Posterior vena cava (tissue), 2 donors: ENCODE measurements at regions not wholly inside any gene's neighbourhood (a gene's known extent, or its start where the extent isn't known, plus 50 kb on each side); places are given as distances from the start of the nearest gene placed in this dataset.

Experiments
- DNase-seq: peaks from one replicate; pipeline ENCODE4 v3.0.0-alpha.2; 2020; ENCODE audit warnings: low spot score
- intact Hi-C, 2 donors: fragments of 100-400 bp; cut with DNase I; formaldehyde crosslinking; loops; one replicate each; pipeline versions ENCODE4 v1.14.1 to v1.14.2; 2022 to 2023
- donor health status: DM: yes; HTN: yes; CAD: no.
- donor health status: DM: yes; HTN: yes; CAD: no.

DNA sequence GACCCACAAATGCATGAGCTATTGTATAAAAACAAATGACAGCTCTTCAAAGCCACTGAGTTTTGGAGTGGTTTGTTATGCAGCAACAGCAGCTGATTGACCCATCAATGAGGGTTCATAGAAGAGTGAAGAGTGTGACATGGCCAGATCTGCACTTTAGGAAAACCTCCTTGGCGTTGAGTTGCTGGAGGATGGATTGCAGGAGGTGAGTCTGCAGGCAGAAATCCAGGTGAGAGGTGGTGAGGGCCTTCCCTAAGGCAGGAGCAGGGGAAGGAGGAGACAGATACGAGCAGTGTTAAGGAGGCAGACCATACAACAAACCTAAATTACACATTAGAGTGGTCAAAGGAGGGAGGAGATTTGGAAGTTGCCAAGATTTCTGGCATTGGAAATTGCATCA, 169.3 kb upstream of the CSF3R start:
- peak; percentile 2 for DNase-seq
- intact Hi-C loops, result no loop called here

DNA sequence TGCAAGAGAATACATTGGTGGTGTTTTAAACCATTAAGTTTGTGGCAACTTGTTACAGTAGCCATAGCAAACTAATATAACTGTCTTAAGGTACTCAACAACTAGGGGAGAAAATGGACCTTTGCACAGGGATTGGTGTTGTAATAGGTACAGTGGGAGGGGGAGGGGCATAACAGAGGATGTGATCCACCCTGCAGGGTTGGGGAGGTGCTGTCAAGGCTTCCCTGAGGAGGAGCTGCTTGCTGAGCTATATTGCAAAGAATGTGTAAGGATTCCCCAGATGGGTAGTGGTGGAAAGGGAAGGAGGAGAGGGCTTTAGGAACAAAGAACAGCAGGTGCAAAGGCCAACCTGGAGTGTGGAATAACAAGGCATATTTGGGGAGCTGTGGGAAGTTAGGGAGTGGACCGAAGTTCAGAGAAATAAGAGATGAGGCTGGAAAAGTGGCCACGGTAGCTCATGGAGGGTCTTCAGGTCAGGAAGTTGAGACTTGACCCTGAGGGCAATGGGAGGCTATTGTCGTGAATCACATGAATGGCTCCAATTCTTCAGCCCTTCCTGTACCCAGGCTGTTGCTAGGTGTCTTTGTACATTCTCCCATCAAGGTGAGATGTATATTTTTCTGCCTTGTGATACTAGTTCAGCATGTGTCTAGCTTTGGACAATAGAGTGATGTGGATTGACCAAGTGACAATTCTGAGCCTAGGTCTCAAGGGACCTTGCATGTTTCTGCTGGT, 168.6 kb upstream of the CSF3R start:
- intact Hi-C loops, result no loop called here

DNA sequence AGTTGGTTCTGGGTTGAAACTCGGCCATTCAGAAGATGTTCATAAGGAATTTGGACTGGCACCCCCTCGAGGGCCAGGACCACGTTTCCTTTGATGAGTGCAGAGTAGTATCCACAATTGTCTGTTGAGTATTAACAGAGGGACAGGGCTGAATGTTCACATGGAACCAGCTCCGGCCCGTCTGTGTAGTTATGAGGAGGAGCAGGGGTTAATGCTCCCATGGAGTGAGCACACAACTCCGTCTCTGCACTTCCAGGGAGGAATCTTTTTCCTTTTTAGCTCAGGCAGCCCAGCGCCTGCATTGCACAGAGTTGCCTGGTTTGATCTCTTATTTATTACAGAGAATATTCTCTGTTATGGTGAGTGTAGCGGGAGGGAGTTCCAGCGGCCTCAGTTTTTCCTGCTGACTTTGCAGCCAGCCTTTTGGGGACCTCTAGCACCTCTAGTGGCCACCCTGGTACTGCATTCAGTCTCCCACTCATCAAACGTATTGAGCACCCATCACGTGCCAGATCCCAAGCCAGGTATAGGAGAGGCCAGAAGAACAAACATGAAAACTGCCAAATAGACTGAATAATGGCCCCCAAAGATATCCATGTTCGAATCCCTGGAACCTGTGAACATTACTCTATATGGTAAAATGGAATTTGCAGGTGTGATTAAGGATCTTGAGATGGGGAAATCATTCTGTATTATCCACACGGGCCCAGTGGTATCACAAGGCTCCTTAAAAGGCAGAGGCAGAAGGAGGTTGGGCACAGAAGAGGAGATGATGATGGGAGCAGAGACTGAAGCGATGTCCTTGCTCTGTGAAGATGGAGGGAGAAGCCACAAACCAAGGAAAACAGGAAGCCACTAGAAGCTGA, 167.7 kb upstream of the CSF3R start:
- DNase-seq, result peak; percentile 81
- intact Hi-C loops, result no loop called here

More for the DNA sequence above, 168.6 kb upstream of the CSF3R start:
- DNase-seq, result peak; percentile 15

DNA sequence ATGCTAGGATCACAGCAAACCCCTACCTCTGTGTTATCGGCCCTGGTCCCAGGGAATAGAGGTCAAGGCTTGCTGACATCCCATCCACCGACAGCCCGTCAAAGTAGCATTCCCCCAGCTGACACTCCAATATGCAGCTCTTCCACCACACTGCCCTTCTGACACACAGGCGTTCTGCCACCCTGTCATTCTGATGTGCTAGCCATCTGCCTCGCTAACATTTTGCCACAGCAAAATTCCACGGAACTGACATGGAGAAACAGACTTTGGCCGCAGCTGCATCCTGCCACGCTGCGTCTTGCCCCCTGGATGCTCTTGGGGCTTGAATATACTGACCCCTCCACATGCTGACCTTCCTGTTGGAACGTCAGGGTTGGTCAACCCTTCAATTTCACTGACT, 163.2 kb upstream of the CSF3R start:
- DNase-seq, result no peak
- intact Hi-C loops, result no loop called here

DNA sequence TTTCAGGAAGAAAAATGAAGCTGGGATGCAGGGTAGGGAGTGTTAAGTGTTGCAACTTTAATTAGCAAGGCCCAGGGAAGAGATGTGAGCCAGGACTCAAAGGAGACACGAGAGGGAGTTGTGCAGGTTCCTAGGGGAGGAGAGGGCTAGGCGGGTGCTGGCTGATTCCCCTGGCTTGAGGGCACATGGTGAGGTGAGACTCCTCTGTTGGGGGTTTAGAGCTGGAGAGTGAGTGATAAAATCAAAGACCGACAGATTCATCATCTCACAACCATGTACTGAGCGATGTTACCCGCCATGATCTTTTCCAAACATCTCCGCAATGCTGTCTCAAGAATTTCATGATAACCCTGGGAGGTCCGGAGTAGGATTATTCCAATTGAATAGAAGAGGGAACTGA, 161.8 kb upstream of the CSF3R start:
- peak; percentile 42 for DNase-seq
- intact Hi-C loops, result no loop called here

DNA sequence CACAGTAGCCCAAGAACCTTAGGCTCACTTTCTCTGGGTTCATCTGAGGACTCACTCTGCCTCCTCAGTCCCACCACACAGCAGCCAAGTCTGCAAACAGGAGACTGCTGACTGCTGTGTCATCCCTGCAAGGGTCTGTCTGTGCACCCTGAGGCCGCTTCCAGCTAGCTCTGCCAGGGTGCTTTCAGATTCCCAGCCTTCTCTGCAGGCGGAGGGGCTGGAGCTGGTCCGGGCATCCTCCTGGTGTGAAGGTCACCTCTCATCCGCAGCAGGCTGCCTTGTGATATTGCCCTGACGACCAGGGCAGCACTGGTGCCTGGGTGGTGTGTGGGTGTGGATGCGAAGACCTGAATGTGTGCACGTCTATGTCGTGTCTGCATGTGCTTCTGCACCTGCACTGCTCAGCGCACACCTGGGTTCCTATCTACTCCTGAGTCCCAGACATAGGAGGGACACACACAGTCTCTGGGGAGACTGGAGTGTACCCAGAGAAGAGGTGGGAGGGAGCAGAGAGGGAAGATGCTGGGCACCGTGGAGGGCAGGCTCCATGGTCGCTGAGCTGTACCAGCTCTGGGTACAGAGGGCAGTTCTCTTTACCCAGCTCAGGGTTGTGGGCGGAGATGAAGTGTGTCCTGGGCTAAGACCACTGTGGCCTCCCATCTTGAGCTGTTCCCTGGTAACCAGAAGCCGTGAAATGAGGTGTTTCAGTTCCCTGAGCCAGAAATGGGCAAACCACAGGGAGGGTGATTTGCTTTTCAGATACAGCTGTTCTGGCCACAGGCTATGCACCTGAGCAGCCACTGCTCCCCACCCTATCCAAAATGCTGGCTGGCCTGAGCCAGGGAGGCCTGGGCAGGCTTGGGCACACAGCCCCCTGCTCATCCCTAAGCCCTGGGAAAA, 160.9 kb upstream of the CSF3R start:
- DNase-seq, result peak; percentile 74
- intact Hi-C loops, result no loop called here

DNA sequence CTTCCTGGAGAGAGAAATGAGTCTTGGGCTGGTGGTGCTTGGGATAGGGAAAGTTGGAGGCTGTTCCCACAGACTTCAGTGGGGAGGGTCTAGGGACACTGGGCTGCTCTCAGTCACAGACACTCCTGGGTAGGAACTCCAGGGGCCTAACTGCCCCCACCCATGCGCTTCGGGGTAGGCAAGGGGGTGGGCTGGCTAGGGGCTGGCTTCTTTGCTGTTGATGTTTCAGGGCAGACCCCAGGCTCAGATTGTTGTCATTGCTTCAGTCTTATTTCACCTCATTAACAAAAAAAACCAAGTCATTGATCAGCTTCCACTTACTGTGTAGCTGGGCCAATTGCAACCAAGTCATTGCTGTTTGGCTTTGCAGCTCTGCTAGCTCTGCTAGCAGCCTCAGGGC, 160.1 kb upstream of the CSF3R start:
- intact Hi-C loops, result no loop called here
- no peak for DNase-seq

DNA sequence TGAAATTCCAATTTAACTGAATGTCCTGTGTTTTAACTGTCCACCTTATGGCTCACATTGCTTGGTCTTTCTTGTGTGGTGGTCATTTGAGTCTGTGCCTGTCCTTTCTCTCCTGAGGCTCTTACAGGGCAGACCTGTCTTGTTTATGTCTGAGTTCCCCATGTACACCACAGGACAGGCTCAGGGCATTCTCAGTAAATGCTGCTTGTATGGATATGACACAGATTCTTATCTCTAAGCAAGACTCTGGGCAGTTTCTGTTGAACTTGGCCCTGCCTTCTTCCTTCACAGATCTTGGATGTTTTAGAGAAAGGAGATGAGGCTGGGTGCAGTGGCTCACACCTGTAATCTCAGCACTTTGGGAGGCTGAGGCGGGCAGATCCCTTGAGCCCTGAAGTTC, 159.1 kb upstream of the CSF3R start:
- intact Hi-C loops, result no loop called here

DNA sequence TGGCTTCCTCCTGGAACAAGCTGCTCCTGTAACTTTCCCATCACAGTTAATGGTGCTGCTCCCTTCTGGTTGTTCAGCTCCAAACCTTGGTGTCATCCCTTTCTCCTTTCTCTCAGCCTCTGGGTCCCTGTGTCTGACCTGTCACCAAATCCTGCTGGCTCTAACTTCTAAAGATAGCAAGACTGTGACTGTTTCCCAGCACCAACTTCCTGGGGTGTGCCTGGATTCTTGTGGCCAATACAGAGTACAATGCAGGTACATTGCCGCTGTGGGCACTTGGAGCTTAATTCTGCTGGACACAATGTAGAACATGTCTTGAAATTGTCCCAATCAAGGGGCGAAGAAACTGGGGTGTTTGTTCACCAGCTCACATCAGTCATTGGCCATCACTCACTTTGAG, 156.7 kb upstream of the CSF3R start:
- intact Hi-C loops, result no loop called here
- DNase-seq, result no peak

More for the DNA sequence above, 159.1 kb upstream of the CSF3R start:
- no peak for DNase-seq

DNA sequence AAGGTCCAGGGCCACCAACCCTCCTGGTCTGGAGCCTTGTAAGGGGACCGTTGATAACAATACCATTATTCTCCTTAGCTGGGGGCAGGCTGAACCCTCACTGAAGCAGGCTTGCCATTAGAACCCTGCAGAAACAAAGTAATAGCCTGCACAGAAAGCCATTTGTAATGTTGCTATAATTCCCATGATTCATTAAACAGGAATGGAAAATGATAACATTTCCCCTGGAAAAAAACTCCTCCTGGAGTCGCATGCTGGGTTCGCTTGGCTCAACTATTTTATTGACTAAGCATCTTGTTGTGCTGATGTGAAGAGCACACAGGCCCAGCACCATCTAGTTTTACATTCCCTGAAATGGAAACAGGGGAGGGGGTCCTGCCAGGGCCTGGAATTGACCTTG, 155.6 kb upstream of the CSF3R start:
- intact Hi-C loops, result no loop called here
- DNase-seq, result no peak

DNA sequence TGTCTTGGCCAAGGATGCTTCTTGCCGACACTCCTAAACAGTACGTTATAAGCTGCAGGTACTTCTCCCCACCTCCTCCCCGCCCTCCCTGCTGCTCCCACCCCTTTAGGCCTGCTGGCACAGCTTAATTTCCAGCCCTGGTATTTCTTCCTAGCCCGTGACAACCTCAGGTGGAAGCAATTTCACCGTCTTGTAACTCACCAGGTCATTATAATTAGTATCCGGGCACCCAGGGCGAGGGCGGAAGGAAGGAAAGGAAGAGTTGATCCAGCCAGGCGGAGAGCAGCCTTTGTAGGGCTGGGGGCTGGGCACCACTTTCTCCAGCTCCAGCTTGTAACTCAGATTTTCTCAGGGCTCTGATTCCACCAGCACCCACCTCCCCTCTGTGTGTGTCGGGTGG, 153.5 kb upstream of the CSF3R start:
- no peak for DNase-seq
- intact Hi-C loops, result no loop called here

DNA sequence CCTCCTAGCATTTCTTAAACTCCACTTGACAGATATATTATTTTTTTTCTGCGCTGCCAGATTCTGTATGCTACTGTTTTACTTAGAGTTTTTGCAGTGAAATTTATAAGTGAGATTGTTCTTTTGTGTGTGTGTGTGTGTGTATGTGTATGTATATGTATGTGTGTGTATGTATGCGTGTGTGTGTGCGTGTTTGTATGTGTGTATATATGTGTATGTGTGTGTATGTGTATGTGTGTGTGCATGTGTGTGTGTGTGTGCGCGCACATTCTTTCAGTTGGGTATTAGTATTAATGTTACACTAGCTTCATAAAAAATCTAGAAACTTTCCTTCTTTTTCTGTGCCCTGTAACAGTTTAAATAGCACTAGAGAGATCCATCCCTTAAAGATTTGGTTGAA, 152.6 kb upstream of the CSF3R start:
- intact Hi-C loops, result no loop called here
- no peak for DNase-seq

DNA sequence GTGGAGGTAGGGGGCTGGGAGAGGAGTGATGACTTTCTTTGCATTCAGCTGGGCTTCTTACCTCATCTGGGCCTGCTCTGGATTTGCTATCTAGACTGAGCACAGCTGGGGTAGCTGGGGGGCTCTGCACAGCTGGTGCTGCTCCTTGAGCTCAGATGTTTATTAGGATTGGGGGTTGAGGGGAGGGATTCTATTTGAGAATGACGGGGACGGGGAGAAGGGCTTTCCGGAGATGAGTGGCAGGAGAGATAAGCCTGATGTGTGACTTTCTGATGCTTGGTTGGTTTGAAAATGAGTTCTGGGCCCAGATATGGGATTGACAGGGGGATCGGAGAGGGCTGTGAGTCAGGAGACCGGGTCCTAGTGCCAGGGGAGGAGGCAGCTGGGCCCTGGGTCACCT, 146.1 kb upstream of the CSF3R start:
- no peak for DNase-seq
- intact Hi-C loops, result no loop called here

DNA sequence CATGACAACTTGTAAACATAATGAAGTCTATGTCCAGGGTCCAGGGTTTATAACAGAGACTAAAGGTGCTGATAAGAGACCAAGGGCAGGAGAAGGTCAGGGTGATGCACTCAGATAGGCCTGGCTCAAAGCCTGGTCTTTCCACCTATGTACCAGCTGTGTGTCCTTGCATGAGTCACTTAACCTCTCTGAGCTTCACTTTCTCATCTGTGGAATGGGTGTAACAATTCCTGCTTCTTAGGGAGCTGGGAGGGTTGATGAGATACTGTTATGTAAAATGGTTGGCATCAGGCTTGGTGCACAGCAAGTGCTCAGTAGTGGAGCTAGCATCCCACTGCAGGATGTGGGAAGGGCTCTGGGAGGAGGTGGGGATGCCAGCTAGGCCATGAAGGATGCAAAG, 143.7 kb upstream of the CSF3R start:
- intact Hi-C loops, result no loop called here
- DNase-seq, result no peak

DNA sequence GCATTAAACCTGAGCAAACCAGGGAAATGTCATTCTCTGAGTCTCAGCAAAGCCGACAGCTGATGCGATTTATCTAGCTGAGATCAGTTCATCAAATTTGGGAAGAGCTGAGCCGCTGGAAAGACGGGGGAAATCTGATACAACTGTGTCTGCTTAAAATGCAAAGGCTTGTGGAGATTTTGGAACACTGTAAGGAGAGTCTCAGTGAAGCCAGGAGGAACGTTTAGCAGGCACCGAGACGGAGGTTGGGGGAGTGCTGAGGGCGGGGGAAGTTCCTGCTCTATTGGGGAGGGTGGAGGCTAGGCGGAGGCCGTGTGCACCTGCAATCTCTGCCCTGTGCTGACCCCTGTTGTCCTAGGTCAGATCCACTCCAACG, 143.2 kb upstream of the CSF3R start:
- intact Hi-C loops, result no loop called here
- no peak for DNase-seq

DNA sequence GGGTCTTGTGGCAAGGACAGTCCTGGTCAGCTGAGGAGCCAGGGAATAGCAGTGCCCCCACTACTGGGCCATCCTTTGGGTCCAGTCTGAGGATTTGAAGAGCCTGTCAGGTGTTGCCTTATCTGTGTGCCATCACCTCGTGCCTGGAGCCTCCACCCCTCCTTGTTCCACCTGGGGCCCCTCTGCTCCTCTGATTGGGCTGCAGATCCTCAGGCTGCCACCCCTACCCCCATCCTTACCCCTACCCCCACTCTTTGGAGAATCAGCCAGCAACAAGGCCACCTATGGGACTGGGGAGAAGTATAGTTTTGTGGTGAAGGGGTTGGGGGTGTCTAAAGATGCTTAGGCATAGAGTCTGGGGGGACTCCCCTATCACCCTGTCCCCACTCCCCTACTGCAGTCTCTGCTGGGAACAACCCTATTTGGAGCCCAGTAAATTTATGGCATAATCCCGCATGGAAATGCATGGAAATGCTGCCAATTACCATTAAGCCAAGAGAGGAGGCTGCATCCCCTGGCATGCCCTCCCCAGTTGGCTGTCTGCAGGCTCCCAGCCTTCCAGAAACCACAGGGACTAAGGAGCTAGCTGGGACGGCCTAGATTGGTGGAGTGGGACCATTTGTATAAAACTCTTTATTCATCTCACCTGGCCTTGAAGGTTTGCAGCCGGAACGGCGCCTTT, 142.7 kb upstream of the CSF3R start:
- DNase-seq, result no peak
- intact Hi-C loops, result no loop called here

DNA sequence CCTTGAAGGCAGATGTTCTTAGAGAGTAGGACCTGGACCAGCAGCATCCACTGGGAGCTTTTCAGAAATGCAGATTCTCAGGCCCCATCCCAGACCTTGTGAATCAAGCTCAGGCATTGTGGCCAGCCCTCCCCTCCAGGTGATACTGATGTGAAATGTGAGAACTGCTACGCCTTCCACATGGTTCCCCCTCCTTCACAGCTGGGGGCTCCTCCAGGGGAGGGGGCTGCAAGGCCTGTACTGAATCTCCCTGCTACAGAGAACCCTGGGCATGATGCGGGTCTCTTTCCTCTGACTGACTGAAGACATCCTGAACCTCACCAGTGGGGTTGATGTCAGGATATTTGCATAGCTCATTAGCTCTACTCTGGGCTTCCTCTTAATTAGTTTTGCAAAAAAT, 141.8 kb upstream of the CSF3R start:
- intact Hi-C loops, result no loop called here
- DNase-seq, result no peak

DNA sequence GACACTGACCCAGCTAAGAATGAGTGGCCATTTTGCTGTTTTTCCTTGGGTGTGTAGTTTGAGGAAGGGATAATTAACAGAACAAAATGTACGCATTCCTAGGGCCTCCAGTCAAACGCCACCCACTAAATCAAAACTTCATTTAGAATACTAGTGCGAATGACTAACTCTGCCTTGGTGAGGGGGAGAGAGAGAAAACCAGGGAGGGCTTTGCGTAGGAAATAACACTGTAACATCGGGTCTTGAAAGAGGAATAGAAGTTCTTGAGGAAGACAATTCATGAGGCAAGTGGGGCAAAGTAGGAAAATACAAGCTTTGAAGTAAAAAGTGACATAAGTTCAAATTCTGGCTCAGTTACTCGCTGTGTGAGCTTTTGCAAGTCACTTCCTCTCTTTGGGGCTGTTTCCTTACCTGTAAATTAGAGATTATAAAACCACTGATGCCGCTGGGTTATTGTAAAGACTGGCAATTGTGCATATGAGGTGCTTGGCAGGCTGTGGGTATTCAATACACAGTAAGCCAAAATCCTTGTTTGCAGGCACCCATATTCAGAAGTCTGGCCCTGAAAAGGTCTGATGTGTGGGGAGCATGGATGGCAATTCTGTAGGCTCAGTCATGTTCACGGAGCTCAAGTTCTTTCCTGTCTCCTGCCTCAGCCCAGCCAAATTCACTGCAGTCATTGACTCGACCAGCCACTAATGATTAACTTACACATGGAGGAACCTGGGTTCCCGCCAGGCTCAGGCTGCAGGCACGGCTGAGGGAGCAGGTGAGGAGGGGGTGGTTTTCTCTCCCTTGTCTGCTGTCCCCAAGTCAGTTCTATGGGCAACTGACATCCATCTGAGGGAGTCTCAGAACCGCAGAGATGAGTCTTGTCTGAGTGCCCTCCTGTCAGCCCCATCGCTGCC, 140.3 kb upstream of the CSF3R start:
- DNase-seq, result no peak
- intact Hi-C loops, result no loop called here
